Loucy (cell line): ENCODE measurements at regions not wholly inside any gene's neighbourhood (a gene's known extent, or its start where the extent isn't known, plus 50 kb on each side); places are given as distances from the start of the nearest gene placed in this dataset.

Experiments
- EZH2phosphoT487 ChIP-seq: fragments of 200-600 bp; IDR thresholded peaks from 2 replicates; pipeline ENCODE4 v1.6.1; 2018; ENCODE audit warnings: antibody characterized with exemption, mild to moderate bottlenecking, moderate library complexity, borderline replicate concordance
- TF ChIP-seq, protein P1 (sequence below): fragments of 200-600 bp; sonication (generic); conservative IDR thresholded peaks from 2 replicates; pipeline ENCODE4 v1.5.1; 2014; ENCODE audit warnings: mild to moderate bottlenecking, antibody characterized with exemption, low read length

DNA sequence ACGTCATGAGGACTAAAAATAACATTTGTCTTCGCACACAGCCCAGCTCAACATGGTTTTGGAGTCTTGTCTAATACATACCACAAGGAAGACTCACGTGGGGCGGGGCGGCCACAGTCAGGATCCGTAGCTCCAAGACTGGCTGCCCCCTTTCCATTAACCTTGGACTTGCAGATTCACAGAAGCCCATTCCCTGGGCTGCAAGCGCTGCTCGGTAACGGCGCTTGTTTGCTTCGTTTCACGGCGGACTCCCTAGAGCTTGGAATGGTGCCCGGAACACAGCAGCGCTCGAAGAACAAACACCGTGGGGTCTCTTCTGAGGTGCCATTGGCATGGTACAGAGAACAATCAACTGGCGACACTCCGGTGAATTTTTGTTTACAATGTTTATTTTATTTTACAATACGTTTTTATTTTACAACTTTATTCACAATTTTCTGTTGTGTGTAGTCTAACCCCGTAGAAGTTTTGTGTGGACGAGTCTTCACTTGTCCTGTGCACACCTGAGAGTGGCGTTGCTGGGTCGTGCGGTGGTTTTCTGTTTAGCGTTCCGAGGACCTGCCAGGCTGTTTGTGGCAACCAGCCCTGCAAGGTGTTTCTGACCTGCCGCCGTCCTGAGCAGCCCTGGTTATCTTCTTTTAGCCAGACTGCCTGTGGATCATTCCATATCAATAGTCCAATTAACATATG lies 126.5 kb downstream of the GALR1 start:
- TF ChIP-seq, protein P1, sequence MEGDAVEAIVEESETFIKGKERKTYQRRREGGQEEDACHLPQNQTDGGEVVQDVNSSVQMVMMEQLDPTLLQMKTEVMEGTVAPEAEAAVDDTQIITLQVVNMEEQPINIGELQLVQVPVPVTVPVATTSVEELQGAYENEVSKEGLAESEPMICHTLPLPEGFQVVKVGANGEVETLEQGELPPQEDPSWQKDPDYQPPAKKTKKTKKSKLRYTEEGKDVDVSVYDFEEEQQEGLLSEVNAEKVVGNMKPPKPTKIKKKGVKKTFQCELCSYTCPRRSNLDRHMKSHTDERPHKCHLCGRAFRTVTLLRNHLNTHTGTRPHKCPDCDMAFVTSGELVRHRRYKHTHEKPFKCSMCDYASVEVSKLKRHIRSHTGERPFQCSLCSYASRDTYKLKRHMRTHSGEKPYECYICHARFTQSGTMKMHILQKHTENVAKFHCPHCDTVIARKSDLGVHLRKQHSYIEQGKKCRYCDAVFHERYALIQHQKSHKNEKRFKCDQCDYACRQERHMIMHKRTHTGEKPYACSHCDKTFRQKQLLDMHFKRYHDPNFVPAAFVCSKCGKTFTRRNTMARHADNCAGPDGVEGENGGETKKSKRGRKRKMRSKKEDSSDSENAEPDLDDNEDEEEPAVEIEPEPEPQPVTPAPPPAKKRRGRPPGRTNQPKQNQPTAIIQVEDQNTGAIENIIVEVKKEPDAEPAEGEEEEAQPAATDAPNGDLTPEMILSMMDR: no peak
- TF ChIP-seq EZH2phosphoT487: no peak
